Keratinocyte (primary cell): ENCODE measurements at regions not wholly inside any gene's neighbourhood (a gene's known extent, or its start where the extent isn't known, plus 50 kb on each side); places are given as distances from the start of the nearest gene placed in this dataset.

Experiments used
- DNase-seq: peaks from one replicate; pipeline ENCODE4 v3.0.0-alpha.2; 2011; ENCODE audit warnings: low read depth, missing footprints, low spot score
- FAIRE-seq: peaks from 2 replicates; lab custom pipeline; 2011; peaks lifted over from hg19 to GRCh38; lab: Jason Lieb, UNC
- H2AFZ ChIP-seq: 2 replicates; pipeline ENCODE4 v1.6.0; 2012; ENCODE audit warnings: low read length, control low read depth, inconsistent platforms; ENCODE audit not compliant: control insufficient read depth
- H3K27ac ChIP-seq: 2 replicates; pipeline ENCODE4 v1.5.1; 2011; ENCODE audit warnings: low read length; ENCODE audit not compliant: control insufficient read depth, insufficient read depth
- H3K27me3 ChIP-seq: 3 replicates; pipeline ENCODE4 v1.6.0; 2011; ENCODE audit warnings: low read length; ENCODE audit not compliant: control insufficient read depth, insufficient read depth; ENCODE audit errors: extremely low read depth
- H3K36me3 ChIP-seq, 2 experiments: 2 replicates in 1 of 2; 3 replicates in 1 of 2; pipeline ENCODE4 v1.5.1; 2011; ENCODE audit warnings: low read length in 2 of 2, mild to moderate bottlenecking in 1 of 2; ENCODE audit not compliant: control insufficient read depth in 2 of 2, insufficient read depth in 2 of 2; ENCODE audit errors: extremely low read depth in 1 of 2
- H3K4me1 ChIP-seq: 3 replicates; pipeline ENCODE4 v1.5.1; 2011; ENCODE audit warnings: low read length; ENCODE audit not compliant: control insufficient read depth, insufficient read depth; ENCODE audit errors: extremely low read depth
- H3K4me2 ChIP-seq: 3 replicates; pipeline ENCODE4 v1.6.0; 2011; ENCODE audit warnings: low read depth, low read length; ENCODE audit not compliant: control insufficient read depth, insufficient read depth; ENCODE audit errors: extremely low read depth
- H3K4me3 ChIP-seq, 3 experiments: fragments of 200-600 bp in 1 of 3; sonication (generic) in 1 of 3; 2 replicates in 2 of 3; 3 replicates in 1 of 3; pipeline ENCODE4 v1.5.1; 2011 to 2016; ENCODE audit warnings: low read length in 3 of 3, mild to moderate bottlenecking in 3 of 3, control low read depth in 2 of 3, inconsistent platforms in 1 of 3, low read depth in 1 of 3, mixed read lengths in 1 of 3, mixed run types in 1 of 3, moderate library complexity in 1 of 3; ENCODE audit not compliant: control insufficient read depth in 2 of 3, insufficient read depth in 2 of 3; ENCODE audit errors: extremely low read depth in 1 of 3
- H3K79me2 ChIP-seq: 2 replicates; pipeline ENCODE4 v1.6.0; 2012; ENCODE audit warnings: low read length; ENCODE audit not compliant: control insufficient read depth, insufficient read depth
- H3K9ac ChIP-seq: 3 replicates; pipeline ENCODE4 v1.6.0; 2011; ENCODE audit warnings: low read length; ENCODE audit not compliant: control insufficient read depth, insufficient read depth; ENCODE audit errors: extremely low read depth
- H3K9me1 ChIP-seq: 3 replicates; pipeline ENCODE4 v1.6.0; 2011; ENCODE audit warnings: low read length; ENCODE audit not compliant: control insufficient read depth, insufficient read depth; ENCODE audit errors: extremely low read depth
- H3K9me3 ChIP-seq: 2 replicates; pipeline ENCODE4 v1.5.1; 2012; ENCODE audit warnings: low read depth, low read length; ENCODE audit not compliant: control insufficient read depth
- H4K20me1 ChIP-seq: 3 replicates; pipeline ENCODE4 v1.6.0; 2011; ENCODE audit warnings: low read length; ENCODE audit not compliant: control insufficient read depth, insufficient read depth; ENCODE audit errors: extremely low read depth
- CTCF ChIP-seq, 3 experiments: IDR thresholded peaks in 1 of 3; conservative IDR thresholded peaks in 1 of 3; optimal IDR thresholded peaks in 1 of 3; 2 replicates in 2 of 3; 3 replicates in 1 of 3; pipeline versions ENCODE3 to v1.5.1; 2011; ENCODE audit warnings: low read length in 3 of 3, mild to moderate bottlenecking in 3 of 3, moderate library complexity in 2 of 3, control low read depth in 1 of 3, inconsistent platforms in 1 of 3; ENCODE audit not compliant: insufficient read depth in 2 of 3; ENCODE audit errors: extremely low read depth in 1 of 3
- EZH2 ChIP-seq: IDR thresholded peaks from one replicate; pipeline ENCODE4 v1.6.1; 2012; ENCODE audit warnings: inconsistent platforms, mild to moderate bottlenecking, low read length, moderate library complexity
- dilution Hi-C: fragments of 300-500 bp; cut with MboI; formaldehyde crosslinking; loops from one replicate; pipeline ENCODE4 v1.7.0; 2020; ENCODE audit warnings: low sequenced_read_pairs; ENCODE audit not compliant: extremely low pct_ligation_motif_present

- H3K9me3 ChIP-seq: no peaks in the 10 kb centered on the region
- H3K4me2 ChIP-seq: no peak overlapping the region
- no peak for FAIRE-seq
- H4K20me1 ChIP-seq: no peaks in the 10 kb centered on the region
- dilution Hi-C loops: no loop called here
- H3K27me3 ChIP-seq: no peaks in the 10 kb centered on the region
- H3K4me3 ChIP-seq: no peak overlapping the region
- no peak overlapping the region for H2AFZ ChIP-seq
- H3K9ac ChIP-seq: no peak overlapping the region
- H3K79me2 ChIP-seq: no peaks in the 10 kb centered on the region
- H3K4me1 ChIP-seq: peaks cover 15% of the 10 kb centered on the region
- DNase-seq: no peak
- H3K27ac ChIP-seq: no peak overlapping the region
- TF ChIP-seq EZH2: no peak
- TF ChIP-seq CTCF (optimal IDR thresholded peaks at IDR 0.05 in 1 of 3, IDR thresholded peaks at IDR 0.05 in 1 of 3, conservative IDR thresholded peaks at IDR 0.05 in 1 of 3; ENCODE audit: extremely low read depth in 1 of 3, insufficient read depth in 2 of 3, low read length in 3 of 3): no peak
- H3K36me3 ChIP-seq: no peaks in the 10 kb centered on the region
- H3K9me1 ChIP-seq: no peaks in the 10 kb centered on the region
These were observed 147.6 kb downstream of the KLF13 start for GRCh38 chr15:31474059-31474868.

- H3K9me3 ChIP-seq: no peaks in the 10 kb centered on the region
- no peak overlapping the region for H2AFZ ChIP-seq
- no peak for DNase-seq
- no peaks in the 10 kb centered on the region for H3K9me1 ChIP-seq
- no peak overlapping the region for H3K27ac ChIP-seq
- no peak overlapping the region for H3K4me2 ChIP-seq
- no peaks in the 10 kb centered on the region for H4K20me1 ChIP-seq
- dilution Hi-C loops: no loop called here
- no peak for FAIRE-seq
- H3K79me2 ChIP-seq: no peaks in the 10 kb centered on the region
- H3K9ac ChIP-seq: no peak overlapping the region
- H3K4me1 ChIP-seq: peaks cover 15% of the 10 kb centered on the region
- H3K36me3 ChIP-seq: no peaks in the 10 kb centered on the region
- no peak overlapping the region for H3K4me3 ChIP-seq
- H3K27me3 ChIP-seq: no peaks in the 10 kb centered on the region
- no peak for TF ChIP-seq CTCF (optimal IDR thresholded peaks at IDR 0.05 in 1 of 3, IDR thresholded peaks at IDR 0.05 in 1 of 3, conservative IDR thresholded peaks at IDR 0.05 in 1 of 3; ENCODE audit: extremely low read depth in 1 of 3, insufficient read depth in 2 of 3, low read length in 3 of 3)
- TF ChIP-seq EZH2: no peak
These were observed 149.7 kb downstream of the KLF13 start for GRCh38 chr15:31476236-31476810.
